ENCODE measurements at regions not wholly inside any gene's neighbourhood (a gene's known extent, or its start where the extent isn't known, plus 50 kb on each side); places are given as distances from the start of the nearest gene placed in this dataset.

- no peak for TF ChIP-seq CTCF (IDR thresholded peaks at IDR 0.05)
- TF ChIP-seq POLR2A (IDR thresholded peaks at IDR 0.05), result no peak
These were observed 541.4 kb downstream of the PRELID2 start for GRCh38 chr5:145293716-145294115.
